K562 (cell line): ENCODE measurements at regions not wholly inside any gene's neighbourhood (a gene's known extent, or its start where the extent isn't known, plus 50 kb on each side); places are given as distances from the start of the nearest gene placed in this dataset.
A peak's percentile ranks its signal among the peaks of the same experiment; 100 is the strongest.

ENCODE experiments used
- ATAC-seq: fragments of 200-7000 bp; cut with Tn5 transposase; 3 replicates; pipeline ENCODE4 v1.9.1; 2020; ENCODE audit warnings: moderate library complexity
- BruUV-seq: library from RNA; stranded (reverse); fragments of 400-500 nt; replicated peaks from 2 replicates; lab custom pipeline; 2021; lab: Mats Ljungman, UMichigan
- CTCF ChIA-PET: fragments of 300-600 bp; formaldehyde crosslinking; extraction: SDS; loops from one replicate; lab custom pipeline; 2021; ENCODE audit warnings: low intra/inter-chr PET ratio; lab: Yijun Ruan, JAX
- POLR2A ChIA-PET: fragments of 300-600, 350-650 bp; sonication (Branson Sonifier 250); formaldehyde crosslinking; extraction: SDS; loops from one replicate; lab custom pipeline; 2021; ENCODE audit warnings: antibody characterized with exemption, inconsistent platforms; lab: Yijun Ruan, JAX
- DNase-seq, 4 experiments: peaks; one replicate each; pipeline versions ENCODE4 v3.0.0 to v3.0.0-alpha.2; 2011 to 2018; ENCODE audit warnings: low spot score in 3 of 4, mixed read lengths in 3 of 4; ENCODE audit errors: extremely low read depth in 1 of 4
- FAIRE-seq: peaks from 2 replicates; lab custom pipeline; 2011; peaks lifted over from hg19 to GRCh38; lab: Jason Lieb, UNC
- H2AFZ ChIP-seq: 2 replicates; pipeline ENCODE4 v1.6.0; 2011; ENCODE audit warnings: low read depth, low read length, control low read depth, inconsistent platforms
- H3K27ac ChIP-seq: fragments of 200-600 bp; 3 replicates; pipeline ENCODE4 v1.8.0; 2011; ENCODE audit warnings: low read depth, mild to moderate bottlenecking, control low read depth, inconsistent platforms, low read length, moderate library complexity, mixed read lengths; ENCODE audit errors: extremely low read depth
- H3K27me3 ChIP-seq, 2 experiments: fragments of 300-600 bp in 1 of 2; 2 replicates in 1 of 2; 3 replicates in 1 of 2; pipeline versions ENCODE4 v1.6.0 to v1.8.0; 2011; ENCODE audit warnings: inconsistent platforms in 2 of 2, low read length in 2 of 2, mild to moderate bottlenecking in 1 of 2, mixed read lengths in 1 of 2, moderate library complexity in 1 of 2; ENCODE audit not compliant: control insufficient read depth in 2 of 2, insufficient read depth in 2 of 2
- H3K36me3 ChIP-seq: fragments of 300-600 bp; 3 replicates; pipeline ENCODE4 v1.8.0; 2011; ENCODE audit warnings: mild to moderate bottlenecking, low read length, inconsistent platforms; ENCODE audit not compliant: control insufficient read depth, insufficient read depth
- H3K4me1 ChIP-seq, 2 experiments: fragments of 200-600 bp in 1 of 2; replicated peaks in 1 of 2; 2 replicates in 1 of 2; 3 replicates in 1 of 2; pipeline versions ENCODE4 v1.5.1 to v1.8.0; 2011; ENCODE audit warnings: inconsistent platforms in 2 of 2, low read length in 2 of 2, mild to moderate bottlenecking in 1 of 2, mixed read lengths in 1 of 2, moderate library complexity in 1 of 2; ENCODE audit not compliant: control insufficient read depth in 2 of 2, insufficient read depth in 2 of 2
- H3K4me2 ChIP-seq: 2 replicates; pipeline ENCODE4 v1.6.1; 2011; ENCODE audit warnings: low read length, control low read depth, inconsistent platforms, mixed read lengths; ENCODE audit not compliant: insufficient read depth
- H3K4me3 ChIP-seq: fragments of 200-600 bp; sonication (generic), shearing (Covaris generic); 2 replicates; pipeline ENCODE4 v1.5.1; 2016; ENCODE audit warnings: control low read depth, inconsistent platforms
- H3K79me2 ChIP-seq: fragments of 200-600 bp; 3 replicates; pipeline ENCODE4 v1.8.0; 2011; ENCODE audit warnings: low read length, inconsistent platforms; ENCODE audit not compliant: control insufficient read depth, insufficient read depth
- H3K9ac ChIP-seq, 2 experiments: 2 replicates each; pipeline versions ENCODE4 v1.6.0 to v1.6.1; 2011; ENCODE audit warnings: low read depth in 2 of 2, low read length in 2 of 2, control low read depth in 1 of 2, inconsistent platforms in 1 of 2, mild to moderate bottlenecking in 1 of 2, mixed read lengths in 1 of 2; ENCODE audit not compliant: insufficient read depth in 1 of 2
- H3K9me1 ChIP-seq: one replicate; pipeline ENCODE4 v1.6.0; 2011; ENCODE audit warnings: inconsistent platforms, mild to moderate bottlenecking, low read length, moderate library complexity; ENCODE audit not compliant: control insufficient read depth, insufficient read depth
- H3K9me3 ChIP-seq: replicated peaks from 2 replicates; pipeline ENCODE4 v1.5.1; 2011; ENCODE audit warnings: low read depth, low read length, inconsistent platforms; ENCODE audit not compliant: control insufficient read depth, insufficient read depth
- H4K20me1 ChIP-seq: replicated peaks from 2 replicates; pipeline ENCODE4 v1.6.1; 2011; ENCODE audit warnings: low read length, inconsistent platforms, mixed read lengths; ENCODE audit not compliant: control insufficient read depth, insufficient read depth
- BRF2 ChIP-seq: IDR thresholded peaks from 3 replicates; pipeline ENCODE4 v1.6.1; 2011; ENCODE audit warnings: borderline replicate concordance, mild to moderate bottlenecking; ENCODE audit not compliant: insufficient read length, insufficient read depth
- CBFA2T2 ChIP-seq: fragments of 450-650 bp; conservative IDR thresholded peaks from 2 replicates; pipeline ENCODE4 v1.6.1; 2017; ENCODE audit warnings: mild to moderate bottlenecking
- CC2D1A ChIP-seq: fragments of 450-650 bp; IDR thresholded peaks from 2 replicates; pipeline ENCODE4 v1.6.1; 2017; ENCODE audit warnings: mild to moderate bottlenecking
- CTCF ChIP-seq, 3 experiments: IDR thresholded peaks in 2 of 3; conservative IDR thresholded peaks in 1 of 3; 2 replicates each; pipeline ENCODE4 v1.5.1; 2011 to 2012; ENCODE audit warnings: low read length in 3 of 3, mild to moderate bottlenecking in 3 of 3, control low read depth in 2 of 3, improper control_type of control experiment in 1 of 3, inconsistent platforms in 1 of 3, low read depth in 1 of 3, mixed read lengths in 1 of 3, moderate library complexity in 1 of 3; ENCODE audit not compliant: insufficient read depth in 2 of 3
- KHSRP ChIP-seq: fragments of 450-650 bp; IDR thresholded peaks from 2 replicates; pipeline ENCODE4 v1.6.1; 2017
- SMAD2 ChIP-seq: fragments of 150-350 bp; IDR thresholded peaks from 2 replicates; pipeline ENCODE4 v1.6.1; 2014; ENCODE audit warnings: low read depth, mild to moderate bottlenecking, low read length
- ZFP1 ChIP-seq: fragments of 450-650 bp; formaldehyde crosslinking; IDR thresholded peaks from 2 replicates; pipeline ENCODE4 v1.4.0; 2020; ENCODE audit warnings: mild to moderate bottlenecking, mixed read lengths
- ZNF75A ChIP-seq: fragments of 450-650 bp; formaldehyde crosslinking; IDR thresholded peaks from 2 replicates; pipeline ENCODE4 v1.4.0; 2020; ENCODE audit warnings: mild to moderate bottlenecking
- WGBS: fragments of 100-300 bp; shearing (Covaris generic); methylation state at CpG from one replicate; pipeline ENCODE4 v1.1.6; 2016; ENCODE audit warnings: low coverage, mixed read lengths; ENCODE audit not compliant: insufficient coverage; ENCODE audit errors: missing lambda C conversion rate; 5-methylcytosine and 5-hydroxymethylcytosine counted together
- in situ Hi-C: fragments of 300-500 bp; cut with MboI; formaldehyde crosslinking; loops from 4 replicates; pipeline ENCODE4 v1.15.0; 2018; ENCODE audit warnings: inconsistent platforms, mixed read lengths
- intact Hi-C: fragments of 100-400 bp; cut with micrococcal nuclease; formaldehyde crosslinking; loops from 2 replicates; pipeline ENCODE4 v1.14.2; 2022

- no peaks in the 10 kb centered on the region for H3K79me2 ChIP-seq
- TF ChIP-seq KHSRP (no peak), CTCF (IDR thresholded peaks at IDR 0.05 in 2 of 3, conservative IDR thresholded peaks at IDR 0.05 in 1 of 3; ENCODE audit: insufficient read depth in 2 of 3, low read depth in 1 of 3, low read length in 3 of 3) (0 out of 6 replicates have a peak, but pooled peaks of 1 of the 3 experiments have one; percentile 11)
- TF ChIP-seq, all 486 proteins: peak for 1
- ChIA-PET POLR2A (no interaction called here), CTCF (no interaction called here)
- DNase-seq (peak in 2 of 4 experiments; percentile 5 to 7), FAIRE-seq (no peak), ATAC-seq (peak; percentile 55; the same call in 1 of the 3 replicates)
- intact Hi-C loops (no loop called here), in situ Hi-C loops (no loop called here)
- Histone ChIP-seq H3K27ac (no peak overlapping the region), H3K9ac (no peak overlapping the region), H2AFZ (no peak overlapping the region), H3K27me3 (no peaks in the 10 kb centered on the region), H3K9me3 (no peaks in the 10 kb centered on the region), H4K20me1 (no peaks in the 10 kb centered on the region), H3K4me2 (no peak overlapping the region), H3K4me1 (no peaks in the 10 kb centered on the region), H3K9me1 (no peaks in the 10 kb centered on the region), H3K4me3 (no peak overlapping the region), H3K36me3 (no peaks in the 10 kb centered on the region)
- WGBS: 4% methylated on average over 9 of the region's 9 CpGs
- no TSS peak for BruUV-seq
Observed at GRCh38 chr18:77478646-77479442, 229.2 kb downstream of the GALR1 start.

- in situ Hi-C loops: no loop called here
- H3K79me2 ChIP-seq: no peaks in the 10 kb centered on the region
- no peaks in the 10 kb centered on the region for H3K36me3 ChIP-seq
- 0% methylated on average over 1 of the region's 3 CpGs for WGBS
- H3K4me2 ChIP-seq: no peak overlapping the region
- H4K20me1 ChIP-seq: no peaks in the 10 kb centered on the region
- no peaks in the 10 kb centered on the region for H3K4me1 ChIP-seq
- no peak for ATAC-seq
- ChIA-PET POLR2A (no interaction called here), CTCF (no interaction called here)
- BruUV-seq: no TSS peak
- intact Hi-C loops: no loop called here
- no peak for TF ChIP-seq ZNF75A (CRISPR knock-in tag)
- no peak for TF ChIP-seq ZFP1 (CRISPR knock-in tag)
- TF ChIP-seq BRF2: no peak
- no peak for TF ChIP-seq CC2D1A
- no peak for TF ChIP-seq CBFA2T2
- no peak for TF ChIP-seq SMAD2
- H2AFZ ChIP-seq: no peak overlapping the region
- DNase-seq: no peak
- H3K27me3 ChIP-seq: no peaks in the 10 kb centered on the region
- H3K4me3 ChIP-seq: no peak overlapping the region
- FAIRE-seq: no peak
- no peaks in the 10 kb centered on the region for H3K9me1 ChIP-seq
- no peak overlapping the region for H3K9ac ChIP-seq
- H3K27ac ChIP-seq: no peak overlapping the region
- H3K9me3 ChIP-seq: no peaks in the 10 kb centered on the region
Observed at GRCh38 chr18:77481541-77481940, 231.9 kb downstream of the GALR1 start.
